ENCODE measurements at regions not wholly inside any gene's neighbourhood (a gene's known extent, or its start where the extent isn't known, plus 50 kb on each side); places are given as distances from the start of the nearest gene placed in this dataset.
"Not testable (repeated sequence)": the region's sequence is repeated elsewhere in the genome, so short reads cannot be mapped to it uniquely, and the experiment has no call there.

DNA sequence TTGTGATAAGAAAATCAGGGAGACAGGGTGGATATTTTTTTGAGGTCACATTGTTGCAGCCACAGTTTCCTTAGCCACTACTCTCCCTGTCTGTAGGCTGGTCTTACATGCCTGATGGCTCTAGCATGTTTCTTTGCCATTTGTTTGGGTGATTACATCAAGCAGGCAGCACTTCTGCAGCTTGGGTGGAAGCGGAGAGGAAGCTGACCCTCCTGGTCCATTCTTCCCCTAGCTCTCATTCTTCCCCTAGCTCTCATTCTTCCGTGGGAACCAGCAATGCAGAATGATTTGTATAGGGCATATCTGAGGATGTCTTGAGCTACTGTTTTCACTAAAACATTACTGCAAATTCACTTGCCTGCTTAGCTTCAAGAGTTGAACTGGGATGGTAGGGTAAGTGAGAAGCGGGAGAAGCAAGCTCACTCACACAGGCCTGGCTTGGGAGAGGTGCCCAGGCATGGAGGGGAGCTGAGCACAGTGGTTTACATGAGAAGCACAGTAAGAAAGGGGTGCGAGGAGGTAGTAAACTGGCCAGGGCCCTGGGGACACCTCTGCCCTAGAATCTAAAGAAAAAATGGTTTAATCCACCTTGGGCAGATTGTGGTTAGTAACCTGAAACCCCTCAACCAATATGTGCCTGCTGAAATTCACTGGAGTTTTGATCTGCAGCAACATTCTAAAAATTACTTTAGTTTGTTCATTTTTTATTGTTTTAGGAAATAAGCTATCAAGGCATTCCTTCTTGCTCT, 538.9 kb downstream of the RFC3 start:
- Mint-ChIP-seq H3K36me3 (no peaks in the 10 kb centered on the region), H3K4me3 (no peak overlapping the region), H3K9me3 (peaks cover 5% of the 10 kb centered on the region), H3K27ac (no peak overlapping the region), H3K4me1 (no peaks in the 10 kb centered on the region), H3K27me3 (peaks cover 1% of the 10 kb centered on the region)

DNA sequence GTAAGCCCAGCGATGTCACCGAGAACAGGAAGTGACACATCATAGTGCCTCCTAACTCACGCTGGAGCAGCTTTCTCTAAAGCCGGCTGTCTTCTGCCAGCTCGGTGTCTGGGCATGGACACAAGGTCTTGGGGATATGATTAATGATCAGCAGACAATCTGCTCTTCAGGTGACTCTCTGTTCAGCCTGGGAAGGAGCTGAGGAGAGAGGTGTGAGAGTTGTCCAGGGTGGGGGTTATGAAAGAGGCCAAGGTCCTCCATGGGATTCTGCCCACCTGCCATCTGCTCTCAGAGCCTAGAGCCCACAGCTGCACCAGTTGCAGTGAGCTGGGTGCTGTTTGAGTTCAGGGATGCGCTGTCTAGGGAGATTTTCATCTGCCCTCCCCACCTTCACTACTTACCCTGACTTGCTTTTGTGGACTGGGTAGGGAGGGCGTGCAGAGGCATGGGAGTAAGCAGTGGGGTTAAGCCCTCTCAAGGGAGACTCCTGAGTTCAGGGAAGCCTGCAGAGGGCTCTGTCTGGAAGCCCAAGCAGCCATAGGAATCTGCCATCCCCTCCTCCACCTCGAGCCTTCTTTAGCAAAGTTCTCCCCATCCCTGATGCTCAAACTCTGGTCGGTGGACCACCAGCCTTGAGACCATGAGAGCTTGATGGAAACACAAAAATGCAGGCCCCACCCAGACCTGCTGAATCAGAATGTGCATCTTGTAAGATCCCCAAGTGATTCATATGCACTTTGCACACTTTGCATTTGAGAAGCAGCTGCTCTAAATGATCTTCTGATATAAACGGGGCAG, 539.7 kb downstream of the RFC3 start:
- Mint-ChIP-seq H3K4me3 (no peak overlapping the region), H3K27ac (no peak overlapping the region), H3K9me3 (peaks cover 5% of the 10 kb centered on the region)

DNA sequence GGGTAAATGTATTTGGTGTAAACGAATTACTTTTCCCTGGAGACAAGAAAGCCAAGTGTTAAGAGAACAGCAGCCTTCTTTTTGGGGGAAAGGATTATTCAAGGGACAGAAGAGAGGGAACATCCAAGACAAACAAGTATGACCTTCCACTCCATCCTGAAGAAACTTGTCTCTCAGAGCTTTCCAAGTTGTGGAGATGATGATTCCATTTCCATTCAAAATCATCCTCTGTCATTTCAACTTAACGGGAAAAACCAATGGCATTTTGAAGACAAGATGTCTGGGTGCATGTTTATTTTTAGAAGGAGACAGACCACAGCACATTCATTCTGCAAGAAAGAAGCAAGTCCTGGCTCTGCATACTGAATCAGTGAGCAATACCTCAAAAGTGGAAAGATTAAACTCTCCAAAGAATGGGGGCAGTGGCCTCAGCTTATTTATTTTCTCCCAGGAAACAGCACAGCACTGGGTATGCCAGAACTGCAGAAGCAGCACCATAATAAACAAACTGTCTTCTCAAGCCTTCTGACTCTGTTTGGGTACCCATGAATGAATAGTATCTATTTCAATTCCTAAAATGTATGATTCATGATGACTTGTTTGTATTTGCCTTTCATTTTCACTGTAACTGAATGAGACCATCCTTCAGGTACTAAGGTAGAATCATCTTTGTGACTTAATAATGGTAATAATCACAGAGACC, 541.0 kb downstream of the RFC3 start:
- peaks cover 1% of the 10 kb centered on the region for H3K27me3 Mint-ChIP-seq
- no peak overlapping the region for H3K27ac Mint-ChIP-seq
- H3K9me3 Mint-ChIP-seq: no peaks in the 10 kb centered on the region
- no peaks in the 10 kb centered on the region for H3K36me3 Mint-ChIP-seq
- no peak overlapping the region for H3K4me3 Mint-ChIP-seq
- H3K4me1 Mint-ChIP-seq: no peaks in the 10 kb centered on the region

More for the DNA sequence above, 539.7 kb downstream of the RFC3 start:
- no peaks in the 10 kb centered on the region for H3K36me3 Mint-ChIP-seq
- peaks cover 1% of the 10 kb centered on the region for H3K27me3 Mint-ChIP-seq
- H3K4me1 Mint-ChIP-seq: no peaks in the 10 kb centered on the region

DNA sequence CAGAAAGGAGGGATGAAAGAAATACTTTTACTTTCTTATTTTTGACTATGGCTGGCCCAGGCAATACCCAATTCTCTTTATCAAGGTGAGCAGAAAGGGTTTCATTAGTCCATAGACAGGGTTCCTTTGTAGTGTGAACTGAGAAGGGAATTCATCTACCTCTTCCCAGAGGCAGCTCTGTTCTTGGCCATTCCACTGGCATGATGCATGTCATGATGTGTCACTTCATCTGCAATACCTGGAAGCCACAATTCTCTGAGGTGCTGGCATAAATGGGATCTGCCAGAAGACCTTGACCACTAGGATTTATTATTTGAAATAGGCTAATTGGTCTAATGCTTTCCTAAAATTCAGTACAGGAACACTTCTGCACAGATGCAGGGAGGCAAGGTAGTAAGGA, 542.8 kb downstream of the RFC3 start:
- Mint-ChIP-seq H3K36me3 (no peaks in the 10 kb centered on the region), H3K4me1 (no peaks in the 10 kb centered on the region), H3K27ac (no peak overlapping the region), H3K27me3 (peaks cover 1% of the 10 kb centered on the region), H3K4me3 (no peak overlapping the region), H3K9me3 (no peaks in the 10 kb centered on the region)

DNA sequence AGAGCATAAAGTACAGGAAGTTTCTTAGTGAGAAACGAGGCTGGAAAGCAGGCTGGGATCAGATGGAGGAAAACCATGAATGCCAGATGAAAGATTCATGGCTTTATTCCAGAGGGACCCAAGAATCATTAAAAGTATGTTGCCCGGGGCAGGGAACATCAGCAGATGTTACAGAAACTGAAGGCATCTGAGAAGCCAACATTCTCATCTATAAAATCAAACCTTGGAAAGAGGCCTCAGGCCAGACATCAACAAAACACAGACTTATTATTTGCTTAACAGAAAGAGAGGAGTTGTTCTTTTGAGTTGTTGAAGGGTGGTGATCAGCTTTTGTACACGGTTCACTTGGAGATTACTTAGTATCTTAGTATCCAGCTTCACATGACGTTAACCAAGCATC, 543.6 kb downstream of the RFC3 start:
- no peak overlapping the region for H3K4me3 Mint-ChIP-seq
- no peak overlapping the region for H3K27ac Mint-ChIP-seq
- no peaks in the 10 kb centered on the region for H3K36me3 Mint-ChIP-seq
- no peaks in the 10 kb centered on the region for H3K27me3 Mint-ChIP-seq
- H3K4me1 Mint-ChIP-seq: no peaks in the 10 kb centered on the region
- H3K9me3 Mint-ChIP-seq: no peaks in the 10 kb centered on the region

DNA sequence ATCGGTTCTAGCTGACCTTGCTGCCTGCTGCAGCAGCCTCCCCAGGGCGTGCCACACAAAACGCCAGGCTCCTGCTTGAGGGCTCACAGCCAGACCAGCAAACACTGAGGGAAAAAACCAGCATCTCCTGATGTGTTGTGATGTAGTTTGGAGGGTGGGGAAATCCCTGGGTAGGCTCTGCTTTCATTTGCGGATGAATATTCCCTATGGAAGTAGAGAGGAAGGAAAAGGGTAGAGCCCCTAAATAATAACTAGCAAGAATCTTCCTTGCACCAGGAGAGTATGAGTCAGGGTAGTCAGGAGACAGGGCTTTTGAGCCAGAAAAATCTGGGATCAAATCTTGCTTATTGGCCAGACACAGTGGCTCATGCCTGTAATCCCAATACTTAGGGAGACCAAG, 545.3 kb downstream of the RFC3 start:
- Mint-ChIP-seq H3K27me3 (no peaks in the 10 kb centered on the region), H3K4me1 (no peaks in the 10 kb centered on the region), H3K27ac (no peak overlapping the region), H3K4me3 (no peak overlapping the region), H3K36me3 (no peaks in the 10 kb centered on the region), H3K9me3 (no peaks in the 10 kb centered on the region)

DNA sequence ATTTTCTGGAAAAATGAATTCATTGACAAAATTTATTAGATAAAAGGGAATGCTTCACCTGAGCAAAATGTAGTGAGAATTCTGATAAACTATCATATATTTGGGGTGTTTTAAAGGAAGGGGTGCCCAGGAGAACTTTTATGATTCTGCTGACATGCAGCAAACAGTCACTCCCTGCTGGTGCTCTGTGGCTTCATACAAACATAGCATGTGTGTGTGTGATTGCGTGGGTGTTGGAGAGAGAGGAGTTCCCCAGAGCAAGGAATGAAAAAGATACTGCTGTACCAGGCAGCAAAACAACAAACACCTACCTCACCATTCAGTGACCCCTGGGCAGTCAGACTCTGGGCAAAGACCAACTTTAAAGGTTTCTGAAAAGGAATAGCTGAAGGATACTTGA, 546.7 kb downstream of the RFC3 start:
- H3K4me3 Mint-ChIP-seq: no peak overlapping the region
- H3K9me3 Mint-ChIP-seq: no peaks in the 10 kb centered on the region
- H3K36me3 Mint-ChIP-seq: no peaks in the 10 kb centered on the region
- H3K27ac Mint-ChIP-seq: no peak overlapping the region
- no peaks in the 10 kb centered on the region for H3K27me3 Mint-ChIP-seq
- no peaks in the 10 kb centered on the region for H3K4me1 Mint-ChIP-seq

DNA sequence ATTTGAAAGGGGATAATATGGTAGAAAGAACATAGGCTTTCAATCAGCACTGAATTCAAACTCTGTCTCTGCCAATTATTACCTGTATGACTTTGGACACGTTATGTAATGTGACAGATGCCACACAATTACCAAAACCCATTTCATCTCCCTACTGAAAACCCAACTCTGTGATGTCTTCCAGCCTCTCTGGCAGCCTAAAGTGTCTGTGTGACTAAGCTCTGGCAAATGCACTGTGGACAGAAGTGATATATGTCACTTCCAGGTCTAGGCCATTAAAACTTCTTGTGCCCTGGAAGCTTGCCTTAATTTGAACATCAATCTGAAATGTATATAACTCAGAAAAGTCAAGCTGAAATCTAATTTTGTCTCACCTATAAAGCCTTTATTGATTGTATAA, 552.0 kb downstream of the RFC3 start:
- H3K4me1 Mint-ChIP-seq: no peaks in the 10 kb centered on the region
- H3K36me3 Mint-ChIP-seq: no peaks in the 10 kb centered on the region
- no peak overlapping the region for H3K27ac Mint-ChIP-seq
- no peaks in the 10 kb centered on the region for H3K27me3 Mint-ChIP-seq
- H3K4me3 Mint-ChIP-seq: no peak overlapping the region
- peaks cover 5% of the 10 kb centered on the region for H3K9me3 Mint-ChIP-seq

DNA sequence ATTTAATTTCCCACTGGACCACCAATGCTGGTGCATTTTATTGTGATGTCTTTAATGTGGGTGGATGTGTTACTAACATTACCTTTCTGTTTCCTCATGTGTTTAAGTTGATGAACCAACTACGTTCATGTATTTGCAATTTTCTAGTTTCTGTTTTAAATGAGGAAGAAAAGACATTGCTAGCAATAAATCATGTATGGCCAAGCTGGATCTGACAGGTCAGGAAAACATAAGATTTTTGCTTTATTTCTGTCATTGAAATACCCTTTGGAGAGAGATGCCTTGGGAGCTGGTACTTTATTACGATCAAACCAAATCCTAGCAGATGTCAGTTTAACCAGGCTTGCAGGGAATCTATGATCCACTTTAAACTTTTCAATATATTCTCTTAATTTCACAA, 553.2 kb downstream of the RFC3 start:
- Mint-ChIP-seq H3K27me3 (no peaks in the 10 kb centered on the region), H3K4me3 (no peak overlapping the region), H3K4me1 (no peaks in the 10 kb centered on the region), H3K27ac (no peak overlapping the region), H3K36me3 (no peaks in the 10 kb centered on the region), H3K9me3 (peaks cover 5% of the 10 kb centered on the region)

DNA sequence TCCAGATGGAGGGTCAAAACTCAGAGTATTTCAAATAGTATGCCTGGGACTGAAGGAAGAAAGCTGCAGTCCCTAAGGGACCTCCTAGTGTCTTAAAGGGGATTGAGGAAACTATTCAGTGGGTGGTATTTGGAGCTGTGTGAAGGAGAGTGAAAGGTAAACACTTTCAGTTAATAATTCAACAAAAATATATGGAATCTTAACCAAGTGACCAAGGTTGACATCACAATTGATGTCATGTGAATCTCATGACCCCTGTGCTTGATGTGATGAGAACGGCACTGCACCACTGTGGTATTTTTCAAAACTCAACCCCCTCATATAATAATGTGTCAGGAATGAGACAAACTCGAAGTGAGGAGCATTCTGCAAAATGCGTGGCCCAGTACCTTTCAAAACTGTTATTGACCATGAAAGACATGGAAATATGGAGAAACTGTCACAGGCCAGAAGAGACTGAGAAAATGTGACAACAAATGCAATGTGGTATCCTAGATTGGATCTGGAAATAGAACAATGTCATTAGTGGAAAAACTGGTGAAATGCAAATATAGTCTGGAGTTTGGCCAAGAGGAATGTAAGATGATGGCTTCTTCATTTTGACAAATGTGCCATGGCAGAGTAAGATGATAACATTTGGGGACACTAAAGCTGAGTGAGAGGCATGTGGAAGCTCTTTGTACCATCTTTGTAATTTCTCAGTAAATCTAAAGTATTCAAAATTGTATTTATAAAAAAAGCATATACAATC, 553.9 kb downstream of the RFC3 start:
- no peaks in the 10 kb centered on the region for H3K4me1 Mint-ChIP-seq

DNA sequence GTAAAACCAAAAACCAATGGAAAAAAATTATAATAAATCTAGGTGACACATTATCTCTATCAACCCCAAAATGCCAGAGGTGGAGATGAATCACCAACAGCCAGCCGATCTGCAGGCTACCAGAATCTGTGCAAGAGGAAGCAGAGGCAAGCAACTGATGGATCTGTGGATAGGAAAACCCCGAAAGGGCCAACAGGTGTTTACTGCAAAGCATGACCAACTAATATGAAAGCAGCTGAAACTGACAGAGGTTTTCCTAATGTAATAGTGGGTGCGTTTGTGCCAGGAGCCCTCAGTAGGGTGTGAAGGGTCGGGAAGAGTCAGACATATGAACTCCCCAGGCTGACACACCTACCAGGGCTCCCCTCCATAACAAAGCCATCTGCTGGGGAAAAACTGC, 554.6 kb downstream of the RFC3 start:
- H3K4me3 Mint-ChIP-seq: no peak overlapping the region
- H3K9me3 Mint-ChIP-seq: peaks cover 5% of the 10 kb centered on the region
- no peaks in the 10 kb centered on the region for H3K4me1 Mint-ChIP-seq
- H3K27ac Mint-ChIP-seq: no peak overlapping the region
- no peaks in the 10 kb centered on the region for H3K36me3 Mint-ChIP-seq
- H3K27me3 Mint-ChIP-seq: peaks cover 1% of the 10 kb centered on the region

More for the DNA sequence above, 553.9 kb downstream of the RFC3 start:
- H3K27me3 Mint-ChIP-seq: peaks cover 1% of the 10 kb centered on the region
- H3K4me3 Mint-ChIP-seq: no peak overlapping the region
- H3K36me3 Mint-ChIP-seq: no peaks in the 10 kb centered on the region
- no peak overlapping the region for H3K27ac Mint-ChIP-seq
- H3K9me3 Mint-ChIP-seq: peaks cover 5% of the 10 kb centered on the region

DNA sequence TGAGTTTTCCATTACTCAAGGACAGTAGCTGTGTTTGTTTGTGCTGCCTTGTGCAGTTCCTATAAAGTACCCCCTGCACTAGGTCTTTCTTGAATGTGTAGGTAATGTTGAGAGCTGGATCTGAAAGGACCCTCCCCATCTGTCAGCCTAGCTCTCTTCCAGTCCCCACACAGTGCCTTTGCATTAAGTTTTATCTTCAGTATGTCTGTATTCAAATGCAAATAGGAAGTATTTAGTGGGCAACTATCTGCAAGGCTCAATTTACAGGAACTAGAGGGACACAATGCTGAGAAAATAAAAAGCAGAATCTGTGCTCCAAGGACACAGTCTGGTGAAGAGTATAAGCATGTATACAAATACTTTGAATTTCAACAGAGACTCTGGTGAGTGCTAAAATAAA, 558.5 kb downstream of the RFC3 start:
- Mint-ChIP-seq H3K27me3 (peaks cover 1% of the 10 kb centered on the region), H3K4me1 (no peaks in the 10 kb centered on the region), H3K9me3 (peaks cover 14% of the 10 kb centered on the region), H3K4me3 (no peak overlapping the region), H3K36me3 (no peaks in the 10 kb centered on the region), H3K27ac (no peak overlapping the region)

DNA sequence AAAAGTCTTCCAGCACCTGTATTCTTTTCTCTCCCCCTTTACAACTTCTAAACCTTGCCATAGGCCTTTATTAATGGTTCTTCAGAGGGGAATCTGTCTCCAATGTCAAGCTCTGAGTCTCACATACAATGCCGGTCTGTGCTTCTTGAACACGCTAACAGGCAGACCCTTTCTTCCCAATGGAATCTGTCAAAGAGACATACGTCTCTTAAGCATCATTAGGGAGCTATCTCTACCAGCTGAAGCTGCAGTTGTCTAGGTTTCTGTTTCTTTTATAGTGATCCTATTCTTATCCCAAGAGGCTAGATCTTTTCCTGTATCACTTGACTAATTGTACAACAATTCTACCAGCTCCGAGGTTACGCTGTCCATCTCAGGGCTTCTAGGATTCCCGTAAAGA, 560.8 kb upstream of the NBEA start:
- Mint-ChIP-seq H3K27ac (no peak overlapping the region), H3K9me3 (peaks cover 14% of the 10 kb centered on the region), H3K4me1 (no peaks in the 10 kb centered on the region), H3K4me3 (no peak overlapping the region), H3K36me3 (no peaks in the 10 kb centered on the region), H3K27me3 (peaks cover 1% of the 10 kb centered on the region)

DNA sequence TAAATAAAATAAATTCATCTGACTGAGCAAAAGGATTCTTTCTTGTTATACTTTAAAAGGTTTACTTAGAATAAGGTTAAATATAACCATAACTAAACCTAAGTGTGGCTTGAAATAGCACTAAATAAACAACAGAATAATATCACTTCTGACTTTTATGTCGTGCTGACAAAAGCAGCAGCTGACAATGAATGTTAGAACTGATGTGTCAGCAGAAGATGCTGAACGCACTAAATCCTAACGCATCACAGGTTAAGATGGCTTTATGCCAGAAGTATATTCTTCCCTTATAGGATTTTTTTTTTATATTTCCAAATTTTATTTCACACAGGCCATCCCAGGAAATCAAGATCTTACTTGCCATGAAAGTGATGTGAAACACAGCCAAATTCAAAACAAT, 558.3 kb upstream of the NBEA start:
- no peaks in the 10 kb centered on the region for H3K4me1 Mint-ChIP-seq
- H3K9me3 Mint-ChIP-seq: peaks cover 14% of the 10 kb centered on the region
- H3K27ac Mint-ChIP-seq: no peak overlapping the region
- H3K27me3 Mint-ChIP-seq: no peaks in the 10 kb centered on the region
- no peak overlapping the region for H3K4me3 Mint-ChIP-seq
- no peaks in the 10 kb centered on the region for H3K36me3 Mint-ChIP-seq

DNA sequence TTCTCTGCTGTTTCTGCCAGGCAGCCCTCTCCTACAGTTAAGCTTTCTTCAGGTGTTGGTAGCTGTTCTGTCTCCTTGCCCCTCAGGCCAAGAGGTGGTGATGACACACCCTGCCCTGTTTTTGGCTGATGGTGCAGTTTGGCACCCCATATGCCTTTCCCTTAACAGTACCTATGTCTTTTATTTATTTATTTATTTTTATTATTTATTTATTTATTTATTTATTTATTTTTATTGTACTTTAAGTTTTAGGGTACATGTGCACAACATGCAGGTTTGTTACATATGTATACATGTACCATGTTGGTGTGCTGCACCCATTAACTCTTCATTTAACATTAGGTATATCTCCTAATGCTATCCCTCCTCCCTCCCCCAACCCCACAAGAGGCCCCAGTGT, 555.8 kb upstream of the NBEA start:
- H3K4me3 Mint-ChIP-seq, H3K36me3 Mint-ChIP-seq, H3K4me1 Mint-ChIP-seq, H3K9me3 Mint-ChIP-seq, H3K27me3 Mint-ChIP-seq, H3K27ac Mint-ChIP-seq: not testable (repeated sequence)
